ENCODE measurements at regions not wholly inside any gene's neighbourhood (a gene's known extent, or its start where the extent isn't known, plus 50 kb on each side); places are given as distances from the start of the nearest gene placed in this dataset.

- no peak for DNase-seq
These were observed 465.3 kb downstream of the C4orf33 start for GRCh38 chr4:129561280-129561679.

GRCh38 chr4:129561886-129562671 lies 466.1 kb downstream of the C4orf33 start:
- no peak for DNase-seq

- DNase-seq, result no peak
These were observed 469.3 kb downstream of the C4orf33 start for GRCh38 chr4:129565214-129565613.

- DNase-seq, result no peak
These were observed 474.4 kb downstream of the C4orf33 start for GRCh38 chr4:129570326-129570725.

GRCh38 chr4:129578336-129578735 lies 482.4 kb downstream of the C4orf33 start:
- no peak for DNase-seq

- no peak for DNase-seq
These were observed 485.4 kb downstream of the C4orf33 start for GRCh38 chr4:129581305-129581704.

- DNase-seq, result no peak
These were observed 487.9 kb downstream of the C4orf33 start for GRCh38 chr4:129583868-129584267.

- no peak for DNase-seq
These were observed 502.6 kb downstream of the C4orf33 start for GRCh38 chr4:129598582-129598981.

- DNase-seq, result no peak
These were observed 504.9 kb downstream of the C4orf33 start for GRCh38 chr4:129600898-129601297.

- DNase-seq, result no peak
These were observed 506.5 kb downstream of the C4orf33 start for GRCh38 chr4:129602447-129602846.

- no peak for DNase-seq
These were observed 507.4 kb downstream of the C4orf33 start for GRCh38 chr4:129603241-129603931.

- DNase-seq, result no peak
These were observed 508.8 kb downstream of the C4orf33 start for GRCh38 chr4:129604632-129605255.

- no peak for DNase-seq
These were observed 518.7 kb downstream of the C4orf33 start for GRCh38 chr4:129614611-129615010.

- no peak for DNase-seq
These were observed 526.6 kb downstream of the C4orf33 start for GRCh38 chr4:129622566-129622965.

GRCh38 chr4:129623233-129623875 lies 527.4 kb downstream of the C4orf33 start:
- no peak for DNase-seq

- DNase-seq, result no peak
These were observed 545.2 kb downstream of the C4orf33 start for GRCh38 chr4:129641179-129641578.

- DNase-seq, result no peak
These were observed 549.5 kb downstream of the C4orf33 start for GRCh38 chr4:129645461-129645860.

GRCh38 chr4:129668092-129668491 lies 572.1 kb downstream of the C4orf33 start:
- no peak for DNase-seq

GRCh38 chr4:129672941-129673340 lies 577.0 kb downstream of the C4orf33 start:
- DNase-seq, result no peak

GRCh38 chr4:129675036-129675435 lies 579.1 kb downstream of the C4orf33 start:
- DNase-seq, result no peak

GRCh38 chr4:129676934-129677333 lies 581.0 kb downstream of the C4orf33 start:
- DNase-seq, result no peak

GRCh38 chr4:129682586-129682985 lies 586.6 kb downstream of the C4orf33 start:
- DNase-seq, result no peak

- DNase-seq, result no peak
These were observed 612.0 kb downstream of the C4orf33 start for GRCh38 chr4:129707949-129708348.

Measured in activated CD4-positive, CD25-positive, alpha-beta regulatory T cell (primary cell).